NB4 (cell line): ENCODE measurements at regions not wholly inside any gene's neighbourhood (a gene's known extent, or its start where the extent isn't known, plus 50 kb on each side); places are given as distances from the start of the nearest gene placed in this dataset.

Experiments used
- CTCF ChIP-seq: IDR thresholded peaks from one replicate; pipeline ENCODE4 v1.5.1; 2012; ENCODE audit warnings: low read depth, low read length
- MYC ChIP-seq: IDR thresholded peaks from 2 replicates; pipeline ENCODE4 v1.6.1; 2011; ENCODE audit warnings: low read depth, low read length
- POLR2A ChIP-seq: IDR thresholded peaks from 2 replicates; pipeline ENCODE4 v1.6.1; 2011; ENCODE audit warnings: mild to moderate bottlenecking; ENCODE audit not compliant: insufficient read length; ENCODE audit errors: extremely low read depth

DNA sequence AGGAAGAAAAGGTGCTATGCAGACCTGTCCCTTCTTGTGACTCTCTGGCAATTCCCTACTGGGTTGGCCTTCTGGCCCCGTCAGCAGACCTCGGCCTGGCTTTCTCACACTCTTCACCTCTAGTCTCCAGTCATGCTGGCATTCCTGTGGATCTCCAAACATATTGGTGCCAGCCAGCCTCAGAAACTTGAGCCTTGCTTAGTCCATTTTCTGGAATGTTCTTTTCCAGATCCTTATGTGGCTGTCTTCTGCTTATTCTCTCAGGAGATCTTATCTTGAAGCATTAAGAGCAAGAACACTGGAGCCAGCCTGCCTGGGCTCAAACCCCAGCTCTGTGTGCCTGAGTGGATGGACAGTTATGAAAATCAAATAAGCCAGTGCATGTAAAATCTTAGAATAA, 88.2 kb upstream of the NTRK3 start:
- TF ChIP-seq CTCF (no peak), POLR2A (no peak), MYC (no peak)
